Small intestine (tissue), 7 donors: ENCODE measurements at regions not wholly inside any gene's neighbourhood (a gene's known extent, or its start where the extent isn't known, plus 50 kb on each side); places are given as distances from the start of the nearest gene placed in this dataset.

Experiments
- DNase-seq, 2 donors: peaks; one replicate each; pipeline versions ENCODE4 v3.0.0 to v3.0.0-alpha.2; 2013
- FAIRE-seq: peaks from 2 replicates; lab custom pipeline; 2012; peaks lifted over from hg19 to GRCh38; lab: Jason Lieb, UNC
- H3K27ac ChIP-seq, 3 donors: one replicate each; pipeline ENCODE4 v1.5.1; 2013; ENCODE audit warnings: low read length in 2 of 3, mild to moderate bottlenecking in 2 of 3, control low read depth in 1 of 3, inconsistent platforms in 1 of 3, low read depth in 1 of 3, moderate library complexity in 1 of 3
- H3K27me3 ChIP-seq, 3 donors: one replicate each; pipeline ENCODE4 v1.6.1; 2013; ENCODE audit warnings: low read length in 3 of 3, inconsistent platforms in 1 of 3; ENCODE audit not compliant: control insufficient read depth in 3 of 3, insufficient read depth in 3 of 3
- H3K36me3 ChIP-seq, 3 donors: one replicate each; pipeline ENCODE4 v1.6.1; 2013; ENCODE audit warnings: low read length in 3 of 3, inconsistent platforms in 1 of 3, low read depth in 1 of 3, mild to moderate bottlenecking in 1 of 3, moderate library complexity in 1 of 3; ENCODE audit not compliant: control insufficient read depth in 3 of 3, insufficient read depth in 2 of 3
- H3K4me1 ChIP-seq, 3 donors: one replicate each; pipeline ENCODE4 v1.6.1; 2013; ENCODE audit warnings: low read length in 2 of 3, inconsistent platforms in 1 of 3, low read depth in 1 of 3, mild to moderate bottlenecking in 1 of 3, moderate library complexity in 1 of 3; ENCODE audit not compliant: control insufficient read depth in 3 of 3, insufficient read depth in 2 of 3
- H3K4me3 ChIP-seq, 3 donors: one replicate each; pipeline ENCODE4 v1.5.1; 2013; ENCODE audit warnings: low read length in 3 of 3, control low read depth in 1 of 3, inconsistent platforms in 1 of 3, low read depth in 1 of 3, mild to moderate bottlenecking in 1 of 3, moderate library complexity in 1 of 3
- H3K9me3 ChIP-seq, 2 donors: one replicate each; pipeline ENCODE4 v1.6.1; 2013; ENCODE audit warnings: low read depth in 1 of 2, low read length in 1 of 2; ENCODE audit not compliant: control insufficient read depth in 2 of 2, insufficient read depth in 1 of 2
- WGBS, 3 donors: extraction: QIAGEN DNeasy Blood & Tissue Kit; methylation state at CpG; one replicate each; pipeline ENCODE4 v1.1.7; 2013; 5-methylcytosine and 5-hydroxymethylcytosine counted together
- donor health status: healthy with polysubstance abuse.
- donor health status: control.
- donor health status: control.
- donor health status: Bipolar disorder and iron deficiency.
- donor health status: healthy.

GRCh38 chr2:42117182-42117579, 52.0 kb upstream of the EML4 start:
- Histone ChIP-seq H3K9me3 (no peaks in the 10 kb centered on the region), H3K27me3 (no peaks in the 10 kb centered on the region), H3K4me1 (peaks cover under 1 to 4% (median 3%) of the 10 kb centered on the region in 3 donors), H3K36me3 (no peaks in the 10 kb centered on the region), H3K4me3 (no peak overlapping the region), H3K27ac (no peak overlapping the region)
- DNase-seq = no peak
- FAIRE-seq = no peak
- 73 to 94% (median 86%) methylated on average over 3 of the region's 3 CpGs for WGBS, 3 donors

DNA sequence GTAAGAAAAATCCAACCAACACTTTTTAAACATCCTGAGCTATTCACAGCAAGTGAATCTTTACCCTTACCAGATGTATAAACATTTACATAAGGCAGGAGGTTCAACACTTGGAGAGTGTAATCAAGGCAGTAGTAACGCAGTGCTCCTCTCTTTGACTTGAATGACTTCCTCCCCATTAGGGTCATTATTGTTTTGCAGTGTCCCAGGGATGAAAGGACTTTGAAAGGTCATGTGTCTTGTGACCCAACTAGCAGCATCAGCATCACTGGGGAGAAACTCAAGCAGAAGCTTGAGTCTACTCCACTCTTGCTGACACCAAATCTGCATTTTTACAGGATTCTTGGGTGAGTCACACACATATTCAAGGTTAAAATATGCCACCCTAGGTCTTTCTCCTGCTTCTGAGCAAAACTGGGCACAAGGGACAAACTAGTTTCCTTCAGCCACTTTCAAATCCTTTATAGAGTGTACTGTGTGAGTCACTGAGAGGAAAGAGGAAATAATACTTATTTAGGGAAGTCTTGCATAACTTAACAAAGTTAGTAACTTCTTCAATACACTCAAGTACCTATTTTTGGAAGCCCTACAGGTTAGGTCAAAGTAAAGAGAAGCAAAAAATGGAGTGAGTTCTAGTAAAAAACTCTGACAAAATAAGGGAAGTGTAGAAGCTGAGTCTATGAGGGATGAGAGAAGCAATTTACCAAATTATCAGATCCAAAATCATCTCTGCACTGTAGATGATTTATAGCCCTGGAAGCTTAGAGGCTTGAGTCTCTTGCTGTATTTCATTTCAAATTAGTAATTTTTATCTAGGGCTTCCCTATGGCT, 51.0 kb upstream of the EML4 start:
- Histone ChIP-seq H3K36me3 (no peaks in the 10 kb centered on the region), H3K27me3 (no peaks in the 10 kb centered on the region), H3K9me3 (no peaks in the 10 kb centered on the region), H3K4me1 (peaks cover 0 to 4% (median 3%) of the 10 kb centered on the region in 3 donors), H3K27ac (peak overlapping the region in 2 of 3 donors; percentile 1 to 70), H3K4me3 (no peak overlapping the region)
- DNase-seq (no peak), FAIRE-seq (no peak)
- WGBS, 3 donors = 36 to 42% (median 37%) methylated on average over 1 of the region's 1 CpG

DNA sequence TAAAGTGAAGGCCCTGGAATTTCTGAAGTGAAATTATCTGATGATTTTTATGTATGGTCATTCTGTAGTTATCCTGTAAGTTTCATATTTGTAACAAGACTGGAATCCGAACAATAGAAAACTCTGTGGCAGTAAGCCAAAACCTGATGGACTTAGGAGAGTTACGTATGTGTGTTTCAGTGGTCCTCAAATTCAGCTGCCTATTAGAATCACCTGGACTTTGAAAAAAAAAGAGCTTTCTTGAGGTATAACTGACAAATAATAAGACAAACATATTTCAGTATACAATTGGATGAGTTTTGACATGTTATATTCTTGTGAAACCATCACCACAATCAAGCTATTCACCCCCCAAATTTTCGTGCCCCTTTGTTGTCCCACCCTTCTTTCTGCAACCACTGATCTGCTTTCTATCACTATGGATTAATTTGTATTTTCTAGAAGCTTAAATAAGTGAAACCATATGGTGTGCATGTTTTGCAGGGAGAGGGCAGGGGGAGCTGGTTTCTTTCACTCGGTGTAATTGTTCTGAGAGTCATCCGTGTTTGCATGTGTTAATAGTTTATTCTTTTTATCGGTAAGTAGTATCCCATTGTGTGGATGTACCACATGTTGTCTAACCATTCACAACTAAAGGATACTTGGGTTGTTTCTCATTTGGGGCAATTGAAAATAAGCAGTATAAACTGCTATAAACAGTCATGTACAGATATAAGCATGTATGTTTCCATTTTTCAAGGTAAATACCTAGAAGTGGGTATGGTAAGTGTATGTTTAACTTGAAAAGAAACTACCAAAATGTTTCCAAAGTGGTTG, 50.2 kb upstream of the EML4 start:
- H3K27ac ChIP-seq = no peak overlapping the region
- no peaks in the 10 kb centered on the region for H3K36me3 ChIP-seq
- DNase-seq (no peak), FAIRE-seq (no peak)
- WGBS, 3 donors = 73 to 84% (median 81%) methylated on average over 6 of the region's 6 CpGs
- H3K4me3 ChIP-seq = no peak overlapping the region
- H3K9me3 ChIP-seq = no peaks in the 10 kb centered on the region
- H3K27me3 ChIP-seq = no peaks in the 10 kb centered on the region
- H3K4me1 ChIP-seq = peaks cover 0 to 4% (median 3%) of the 10 kb centered on the region in 3 donors
